PC-9 (cell line): ENCODE measurements at regions not wholly inside any gene's neighbourhood (a gene's known extent, or its start where the extent isn't known, plus 50 kb on each side); places are given as distances from the start of the nearest gene placed in this dataset.

Source experiments
- BruUV-seq: library from RNA; stranded (reverse); fragments of 400-500 nt; replicated peaks from 2 replicates; lab custom pipeline; 2021; lab: Mats Ljungman, UMichigan
- CTCF ChIA-PET: fragments of 300-600 bp; sonication (Branson Sonifier 250); formaldehyde crosslinking; loops from one replicate; lab custom pipeline; 2022; ENCODE audit warnings: antibody characterized with exemption; lab: Charles Lee
- POLR2A ChIA-PET: fragments of 300-600 bp; sonication (Branson Sonifier 250); formaldehyde crosslinking; loops from one replicate; lab custom pipeline; 2022; ENCODE audit warnings: antibody characterized with exemption; ENCODE audit not compliant: unreplicated experiment; lab: Charles Lee
- DNase-seq, 2 experiments: peaks; one replicate each; pipeline versions ENCODE4 v3.0.0 to v3.0.0-alpha.2; 2015 to 2022; ENCODE audit warnings: mixed read lengths in 1 of 2
- H2AFZ ChIP-seq: fragments of 200-600 bp; sonication (generic); 2 replicates; pipeline ENCODE4 v1.8.1; 2017; ENCODE audit warnings: antibody characterized with exemption
- H3F3A ChIP-seq: fragments of 200-600 bp; sonication (generic); 2 replicates; pipeline ENCODE4 v1.8.1; 2017; ENCODE audit warnings: antibody characterized with exemption, mild to moderate bottlenecking, low read depth; ENCODE audit not compliant: insufficient read depth
- H3K27ac ChIP-seq: fragments of 200-600 bp; sonication (generic); 2 replicates; pipeline ENCODE4 v1.6.1; 2016; ENCODE audit warnings: mixed run types
- H3K27me3 ChIP-seq: fragments of 200-600 bp; sonication (generic); 2 replicates; pipeline ENCODE4 v1.6.1; 2016; ENCODE audit warnings: low read depth, mixed run types; ENCODE audit not compliant: insufficient read depth
- H3K36me3 ChIP-seq: fragments of 200-600 bp; sonication (generic); 2 replicates; pipeline ENCODE4 v1.6.1; 2016; ENCODE audit warnings: low read depth, mixed run types
- H3K4me1 ChIP-seq: fragments of 200-600 bp; sonication (generic); replicated peaks from 2 replicates; pipeline ENCODE4 v1.6.1; 2016; ENCODE audit warnings: mixed run types; ENCODE audit not compliant: insufficient read depth
- H3K4me2 ChIP-seq: fragments of 200-600 bp; sonication (generic); 2 replicates; pipeline ENCODE4 v1.6.1; 2017; ENCODE audit warnings: mixed run types
- H3K4me3 ChIP-seq: fragments of 200-600 bp; sonication (generic); 2 replicates; pipeline ENCODE4 v1.6.1; 2016; ENCODE audit warnings: mixed run types
- H3K79me2 ChIP-seq: fragments of 200-600 bp; sonication (generic); 2 replicates; pipeline ENCODE4 v1.6.1; 2017; ENCODE audit warnings: low read depth, mixed run types
- H3K9me2 ChIP-seq: fragments of 200-600 bp; sonication (generic); 2 replicates; pipeline ENCODE4 v1.8.1; 2017; ENCODE audit warnings: mild to moderate bottlenecking; ENCODE audit not compliant: insufficient read depth
- H3K9me3 ChIP-seq: fragments of 200-600 bp; sonication (generic); 2 replicates; pipeline ENCODE4 v1.8.1; 2016; ENCODE audit warnings: low read depth; ENCODE audit not compliant: insufficient read depth
- H4K20me1 ChIP-seq: fragments of 200-600 bp; sonication (generic); 2 replicates; pipeline ENCODE4 v1.8.1; 2017; ENCODE audit not compliant: insufficient read depth
- EZH2 ChIP-seq: fragments of 200-600 bp; sonication (generic); IDR thresholded peaks from 2 replicates; pipeline ENCODE4 v1.8.0; 2017; ENCODE audit warnings: antibody characterized with exemption, low read depth
- intact Hi-C: fragments of 100-400 bp; cut with micrococcal nuclease; formaldehyde crosslinking; loops from one replicate; pipeline ENCODE4 v1.10.0; 2022; ENCODE audit not compliant: unreplicated experiment
- TF ChIP-seq, protein P1 (sequence below): fragments of 200-600 bp; sonication (generic); conservative IDR thresholded peaks from 2 replicates; pipeline ENCODE4 v1.6.1; 2017; ENCODE audit warnings: mixed run types, antibody characterized with exemption, mild to moderate bottlenecking, moderate library complexity

GRCh38 chr12:115072712-115073111 is 388.7 kb upstream of the TBX3 start:
- intact Hi-C loops: no loop called here
- Histone ChIP-seq H3K36me3 (no peaks in the 10 kb centered on the region), H2AFZ (no peak overlapping the region), H3F3A (no peaks in the 10 kb centered on the region), H3K9me3 (no peaks in the 10 kb centered on the region), H4K20me1 (no peaks in the 10 kb centered on the region), H3K27me3 (peaks cover 32% of the 10 kb centered on the region; the same call in 1 of the 2 replicates), H3K79me2 (no peaks in the 10 kb centered on the region), H3K27ac (no peak overlapping the region), H3K4me1 (no peaks in the 10 kb centered on the region), H3K4me3 (no peak overlapping the region), H3K9me2 (no peaks in the 10 kb centered on the region), H3K4me2 (no peak overlapping the region)
- CTCF ChIA-PET: no interaction called here
- POLR2A ChIA-PET: no interaction called here
- no TSS peak for BruUV-seq
- no peak for DNase-seq
- TF ChIP-seq EZH2: no peak
- TF ChIP-seq, protein P1, sequence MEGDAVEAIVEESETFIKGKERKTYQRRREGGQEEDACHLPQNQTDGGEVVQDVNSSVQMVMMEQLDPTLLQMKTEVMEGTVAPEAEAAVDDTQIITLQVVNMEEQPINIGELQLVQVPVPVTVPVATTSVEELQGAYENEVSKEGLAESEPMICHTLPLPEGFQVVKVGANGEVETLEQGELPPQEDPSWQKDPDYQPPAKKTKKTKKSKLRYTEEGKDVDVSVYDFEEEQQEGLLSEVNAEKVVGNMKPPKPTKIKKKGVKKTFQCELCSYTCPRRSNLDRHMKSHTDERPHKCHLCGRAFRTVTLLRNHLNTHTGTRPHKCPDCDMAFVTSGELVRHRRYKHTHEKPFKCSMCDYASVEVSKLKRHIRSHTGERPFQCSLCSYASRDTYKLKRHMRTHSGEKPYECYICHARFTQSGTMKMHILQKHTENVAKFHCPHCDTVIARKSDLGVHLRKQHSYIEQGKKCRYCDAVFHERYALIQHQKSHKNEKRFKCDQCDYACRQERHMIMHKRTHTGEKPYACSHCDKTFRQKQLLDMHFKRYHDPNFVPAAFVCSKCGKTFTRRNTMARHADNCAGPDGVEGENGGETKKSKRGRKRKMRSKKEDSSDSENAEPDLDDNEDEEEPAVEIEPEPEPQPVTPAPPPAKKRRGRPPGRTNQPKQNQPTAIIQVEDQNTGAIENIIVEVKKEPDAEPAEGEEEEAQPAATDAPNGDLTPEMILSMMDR: no peak

- intact Hi-C loops: no loop called here
- no peaks in the 10 kb centered on the region for H3F3A ChIP-seq
- TF ChIP-seq EZH2: no peak
- TF ChIP-seq, protein P1: no peak
- DNase-seq: no peak
- H3K27ac ChIP-seq: no peak overlapping the region
- H3K27me3 ChIP-seq: peaks cover 24% of the 10 kb centered on the region; the same call in 1 of the 2 replicates
- POLR2A ChIA-PET: no interaction called here
- H3K4me1 ChIP-seq: no peaks in the 10 kb centered on the region
- CTCF ChIA-PET: no interaction called here
- H3K9me2 ChIP-seq: no peaks in the 10 kb centered on the region
- H3K9me3 ChIP-seq: no peaks in the 10 kb centered on the region
- H2AFZ ChIP-seq: no peak overlapping the region
- no TSS peak for BruUV-seq
- no peaks in the 10 kb centered on the region for H4K20me1 ChIP-seq
- no peak overlapping the region for H3K4me3 ChIP-seq
- no peaks in the 10 kb centered on the region for H3K36me3 ChIP-seq
- no peaks in the 10 kb centered on the region for H3K79me2 ChIP-seq
- no peak overlapping the region for H3K4me2 ChIP-seq
Observed at GRCh38 chr12:115070313-115070712, 386.3 kb upstream of the TBX3 start.

DNA sequence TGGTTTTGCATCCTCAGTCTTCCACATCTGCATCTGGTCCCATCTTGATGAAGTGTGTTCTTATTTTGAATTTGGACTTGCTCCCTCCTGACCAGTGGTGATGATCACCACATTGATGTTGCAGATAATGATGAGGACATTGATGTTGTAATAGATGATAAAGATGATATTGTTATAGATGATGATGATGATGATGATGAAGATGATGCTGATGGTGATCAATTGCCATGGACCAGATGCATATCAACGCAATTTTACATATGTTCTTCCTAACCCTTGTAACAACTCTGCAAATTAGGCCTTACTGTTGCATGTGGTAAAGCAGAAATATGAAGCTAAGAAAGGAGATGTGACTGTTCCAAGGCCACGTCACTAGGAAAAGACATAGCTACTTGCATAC is 380.3 kb upstream of the TBX3 start:
- BruUV-seq: no TSS peak
- ChIA-PET CTCF (no interaction called here), POLR2A (no interaction called here)
- H3F3A ChIP-seq: no peaks in the 10 kb centered on the region
- H3K4me2 ChIP-seq: no peak overlapping the region
- no peak for DNase-seq
- no peak overlapping the region for H3K27ac ChIP-seq
- no peaks in the 10 kb centered on the region for H3K4me1 ChIP-seq
- no peaks in the 10 kb centered on the region for H3K9me2 ChIP-seq
- no peak overlapping the region for H3K4me3 ChIP-seq
- no peaks in the 10 kb centered on the region for H3K9me3 ChIP-seq
- no peaks in the 10 kb centered on the region for H3K36me3 ChIP-seq
- no peaks in the 10 kb centered on the region for H3K79me2 ChIP-seq
- H4K20me1 ChIP-seq: no peaks in the 10 kb centered on the region
- H3K27me3 ChIP-seq: peaks cover 2% of the 10 kb centered on the region; the same call in 1 of the 2 replicates
- intact Hi-C loops: no loop called here
- H2AFZ ChIP-seq: no peak overlapping the region
- no peak for TF ChIP-seq EZH2
- TF ChIP-seq, protein P1: no peak
